Hematopoietic multipotent progenitor cell treated with erythropoietin and hydrocortisone succinate and interleukin-3 and kit ligand, for 15 days (in vitro differentiated cells): ENCODE measurements at regions not wholly inside any gene's neighbourhood (a gene's known extent, or its start where the extent isn't known, plus 50 kb on each side); places are given as distances from the start of the nearest gene placed in this dataset.
"Not testable (repeated sequence)": the region's sequence is repeated elsewhere in the genome, so short reads cannot be mapped to it uniquely, and the experiment has no call there.

Experiments
- DNase-seq: peaks from one replicate; pipeline ENCODE4 v3.0.0-alpha.2; 2015; ENCODE audit warnings: low spot score

- DNase-seq, result no peak
Measured at GRCh38 chr4:19583827-19584569, 667.7 kb upstream of the SLIT2 start.

- DNase-seq, result no peak
Measured at GRCh38 chr4:19580095-19580494, 671.6 kb upstream of the SLIT2 start.

- no peak for DNase-seq
Measured at GRCh38 chr4:19579608-19580007, 672.1 kb upstream of the SLIT2 start.

- no peak for DNase-seq
Measured at GRCh38 chr4:19577097-19577496, 674.6 kb upstream of the SLIT2 start.

GRCh38 chr4:19575924-19576323 is 675.8 kb upstream of the SLIT2 start:
- DNase-seq, result no peak

- DNase-seq, result no peak
Measured at GRCh38 chr4:19566041-19566440, 685.7 kb upstream of the SLIT2 start.

- no peak for DNase-seq
Measured at GRCh38 chr4:19562456-19562855, 689.2 kb upstream of the SLIT2 start.

GRCh38 chr4:19557161-19557560 is 694.5 kb upstream of the SLIT2 start:
- no peak for DNase-seq

- not testable (repeated sequence) for DNase-seq
Measured at GRCh38 chr4:19556276-19556675, 695.4 kb upstream of the SLIT2 start.

GRCh38 chr4:19547463-19547862 is 704.2 kb upstream of the SLIT2 start:
- no peak for DNase-seq

GRCh38 chr4:19544446-19545125 is 707.1 kb upstream of the SLIT2 start:
- no peak for DNase-seq

- no peak for DNase-seq
Measured at GRCh38 chr4:19540859-19541540, 710.7 kb upstream of the SLIT2 start.

GRCh38 chr4:19539201-19539600 is 712.5 kb upstream of the SLIT2 start:
- no peak for DNase-seq

- DNase-seq, result no peak
Measured at GRCh38 chr4:19534159-19534558, 717.5 kb upstream of the SLIT2 start.

- DNase-seq, result no peak
Measured at GRCh38 chr4:19531906-19532848, 719.5 kb upstream of the SLIT2 start.

- no peak for DNase-seq
Measured at GRCh38 chr4:19523964-19524363, 727.7 kb upstream of the SLIT2 start.

GRCh38 chr4:19522966-19523365 is 728.7 kb upstream of the SLIT2 start:
- no peak for DNase-seq

- DNase-seq, result no peak
Measured at GRCh38 chr4:19520939-19521520, 730.7 kb upstream of the SLIT2 start.

GRCh38 chr4:19514276-19515070 is 737.2 kb upstream of the SLIT2 start:
- no peak for DNase-seq

GRCh38 chr4:19512086-19512485 is 739.6 kb upstream of the SLIT2 start:
- no peak for DNase-seq

GRCh38 chr4:19510993-19511392 is 740.7 kb upstream of the SLIT2 start:
- no peak for DNase-seq
